SH-SY5Y (cell line): ENCODE measurements at regions not wholly inside any gene's neighbourhood (a gene's known extent, or its start where the extent isn't known, plus 50 kb on each side); places are given as distances from the start of the nearest gene placed in this dataset.
A peak's percentile ranks its signal among the peaks of the same experiment; 100 is the strongest.

ENCODE experiments used
- GATA2 ChIP-seq: IDR thresholded peaks from 2 replicates; pipeline ENCODE4 v1.6.1; 2011; ENCODE audit warnings: mild to moderate bottlenecking, low read depth, low read length
- GATA3 ChIP-seq: IDR thresholded peaks from 2 replicates; pipeline ENCODE4 v1.6.1; 2011; ENCODE audit warnings: low read depth, mild to moderate bottlenecking, low read length, moderate library complexity

DNA sequence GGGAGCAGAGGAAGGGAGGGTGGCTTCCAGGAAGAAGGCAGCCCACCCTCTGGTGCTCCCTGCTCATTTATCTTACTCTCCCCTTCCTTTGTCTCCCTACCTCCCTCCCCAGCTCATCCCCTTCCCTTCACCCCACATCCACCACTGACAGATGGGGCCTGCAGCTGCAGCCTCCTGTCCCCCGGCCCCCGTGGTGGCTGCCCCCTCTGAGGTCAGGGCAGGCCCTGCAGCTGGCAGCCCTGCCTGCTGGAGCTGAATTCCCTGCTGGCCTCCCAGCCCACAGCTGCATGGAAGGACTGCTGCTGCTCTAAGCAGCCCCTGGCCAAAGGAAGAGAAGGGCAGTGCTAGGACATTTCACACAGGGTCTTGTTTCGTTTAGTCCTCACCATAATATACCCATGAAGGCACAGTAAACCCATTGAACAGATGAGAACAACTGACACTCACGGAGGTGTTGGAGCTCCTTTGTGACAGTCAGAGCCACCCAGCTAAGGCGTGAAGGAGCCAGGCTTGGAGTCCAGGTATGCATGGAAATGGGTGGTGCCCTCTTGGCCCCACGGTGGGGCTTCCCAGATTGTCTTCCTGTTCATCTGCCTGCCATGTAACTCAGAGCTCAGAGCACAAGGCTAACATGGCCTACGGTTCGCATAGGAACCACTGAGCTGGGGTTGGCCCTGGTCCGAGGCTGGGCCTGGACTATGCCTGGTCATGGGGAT is 121.7 kb upstream of the PRR20G start:
- TF ChIP-seq GATA2 (no peak), GATA3 (no peak)

DNA sequence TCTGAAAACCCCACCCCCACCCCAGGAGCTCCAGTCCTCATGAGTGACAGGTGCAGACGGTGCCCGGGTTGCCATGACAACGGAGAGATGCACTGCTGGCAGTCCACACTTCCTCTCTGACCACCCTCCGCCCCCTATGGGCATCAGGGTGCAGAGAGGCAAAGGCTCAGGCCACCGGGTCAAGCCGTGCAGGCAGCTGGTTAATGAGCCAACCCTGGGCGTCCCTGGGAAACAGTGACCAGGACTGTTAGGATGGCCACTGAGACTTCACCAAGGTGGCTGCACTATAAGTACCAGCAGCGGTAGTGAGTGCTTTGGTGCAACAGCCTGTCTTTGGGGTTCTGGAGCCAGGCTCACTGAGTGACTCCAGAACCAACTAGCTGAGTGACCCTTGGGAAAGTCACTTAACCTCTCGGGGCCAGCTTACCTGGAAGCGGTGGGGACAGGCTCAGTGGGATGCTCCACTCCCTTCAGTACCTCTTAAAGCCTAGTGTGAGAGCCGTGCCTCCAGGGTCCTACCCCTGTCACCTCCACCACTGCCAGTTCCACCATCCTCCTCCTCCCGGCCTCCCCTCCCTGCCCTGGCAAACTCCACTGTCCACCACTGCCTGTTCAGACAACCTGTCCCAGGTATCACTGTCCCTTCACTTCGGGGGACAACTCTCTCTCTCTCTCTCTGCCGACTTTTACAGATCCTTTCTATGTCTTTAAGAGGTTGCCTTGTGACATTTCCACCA is 121.0 kb upstream of the PRR20G start:
- TF ChIP-seq GATA2 (no peak), GATA3 (no peak)

DNA sequence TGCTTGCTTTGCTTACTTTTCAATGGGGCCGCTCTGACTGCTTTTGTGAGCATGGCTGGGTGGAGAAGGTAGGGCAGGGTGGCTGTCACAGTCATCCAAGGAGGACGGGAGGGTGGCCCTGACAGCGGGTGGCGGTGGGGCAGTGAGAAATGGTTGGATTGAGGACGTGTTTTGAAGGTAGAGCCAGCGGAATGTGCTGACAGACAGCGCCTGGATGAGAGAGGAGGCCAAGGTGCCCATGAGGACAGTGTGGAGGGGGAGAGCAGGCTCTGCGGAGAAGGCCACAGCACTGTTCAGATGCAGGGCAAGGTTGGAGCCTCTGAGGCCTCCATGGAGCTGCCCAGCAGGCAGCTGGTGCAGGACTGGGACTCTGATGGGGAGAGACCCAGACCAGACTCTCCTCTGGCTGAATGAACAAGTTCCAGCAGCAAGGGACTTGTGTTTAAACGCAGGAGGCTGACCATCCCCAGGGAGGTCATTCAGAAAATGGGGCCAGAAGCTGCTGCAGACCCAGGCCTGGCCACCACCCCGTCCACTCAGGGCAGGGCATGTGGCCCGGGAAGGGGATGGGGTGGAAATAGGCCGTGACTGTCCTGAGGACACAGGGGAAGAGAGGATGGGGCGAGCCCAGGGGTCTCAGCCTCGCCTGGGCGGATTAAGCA is 120.3 kb upstream of the PRR20G start:
- TF ChIP-seq GATA3: no peak
- TF ChIP-seq GATA2: no peak

DNA sequence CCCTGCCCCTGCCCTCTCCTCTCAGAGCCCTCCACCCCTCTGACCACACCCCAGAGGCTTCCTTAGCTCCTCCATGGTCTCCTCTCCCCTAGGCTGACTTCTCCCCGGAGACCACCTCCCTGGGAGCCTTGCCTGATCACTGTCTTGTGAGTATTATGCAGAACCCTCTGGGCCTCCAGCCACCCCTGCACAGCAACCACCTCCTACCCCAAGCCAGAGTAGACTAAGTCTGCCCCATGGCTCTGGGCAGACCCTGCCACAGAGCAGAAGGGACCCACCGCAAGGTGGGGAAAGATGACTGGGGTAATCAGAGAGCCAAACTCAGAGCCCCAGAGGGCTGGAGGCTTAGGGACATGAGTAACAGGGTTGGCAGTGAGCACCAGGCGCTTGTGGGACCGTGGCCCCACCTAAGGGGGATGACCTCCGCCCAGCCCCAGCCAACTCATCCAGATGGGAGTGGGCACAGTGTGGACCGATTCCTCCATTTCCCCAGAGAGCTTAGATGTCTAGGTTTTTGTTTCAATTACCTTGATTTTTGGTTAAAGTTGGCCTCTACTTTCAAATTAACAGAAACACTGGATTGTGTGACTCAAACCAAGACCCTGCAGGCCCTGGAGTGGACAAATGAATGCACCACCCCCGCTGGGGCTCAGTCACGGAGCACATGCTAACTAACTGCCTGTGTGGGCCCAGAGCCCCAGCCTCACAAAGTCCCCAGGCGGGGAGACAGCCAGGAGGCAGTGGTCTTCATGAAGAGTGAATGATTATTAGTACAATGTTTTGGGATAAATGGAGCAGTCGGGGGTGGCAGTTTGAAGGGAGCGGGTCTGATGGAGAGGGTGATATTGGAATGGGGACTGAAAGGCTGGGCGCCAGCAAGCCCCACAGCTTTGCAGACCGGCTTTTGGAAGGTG is 119.4 kb upstream of the PRR20G start:
- TF ChIP-seq GATA3 (no peak), GATA2 (no peak)

DNA sequence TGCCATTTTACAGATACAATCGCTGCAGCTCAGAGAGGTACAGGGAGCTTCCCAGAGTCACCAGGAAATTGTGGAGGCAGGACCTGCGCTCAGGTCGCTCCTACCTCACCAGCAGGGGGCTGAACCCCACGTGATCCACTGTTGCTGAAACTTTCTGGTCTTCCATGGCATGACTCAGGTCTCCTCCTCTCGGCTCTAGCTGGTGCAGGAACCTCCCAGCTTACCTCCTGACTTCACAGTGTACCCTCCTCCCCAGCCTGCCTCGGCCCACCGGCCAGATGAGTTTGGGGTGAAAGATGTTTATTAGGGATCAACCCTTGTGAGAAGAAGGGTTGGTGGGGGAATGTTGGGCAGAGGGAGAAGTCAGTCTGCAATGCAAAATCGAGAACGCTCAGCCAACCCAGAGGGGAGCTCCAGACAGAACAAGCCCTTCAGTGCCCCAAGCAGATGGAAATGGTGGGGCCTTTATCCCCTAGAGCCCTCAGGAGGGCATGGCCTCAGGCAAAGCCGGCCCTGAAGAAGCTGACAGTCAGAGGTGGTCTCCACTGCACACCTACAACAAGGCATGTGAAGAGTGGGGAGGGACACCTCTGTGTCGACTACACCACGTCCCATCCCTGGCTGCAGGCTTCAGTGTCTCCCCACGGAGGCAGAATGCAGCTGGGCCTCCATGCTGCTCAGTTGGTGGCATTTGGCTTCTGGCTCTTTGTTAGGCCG is 118.6 kb upstream of the PRR20G start:
- TF ChIP-seq GATA3 (no peak), GATA2 (no peak)

DNA sequence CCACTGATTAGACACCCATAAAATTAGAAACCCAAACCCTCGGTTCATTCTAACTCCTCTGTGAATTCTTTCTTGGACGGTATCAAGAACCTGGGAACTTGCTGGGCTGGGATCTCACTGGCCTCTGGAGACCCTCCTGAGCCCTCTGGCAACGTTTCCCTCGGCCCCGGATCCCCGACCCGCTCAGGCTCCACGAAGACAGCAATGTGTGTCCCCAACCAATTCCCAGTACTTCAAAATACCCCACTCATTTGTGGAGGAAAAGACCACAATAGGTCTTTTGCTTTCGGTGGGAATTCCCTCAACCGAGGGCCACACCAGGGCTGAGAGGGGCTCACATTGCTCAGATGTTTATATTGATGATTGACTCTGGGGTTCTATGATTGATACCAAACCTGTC is 117.9 kb upstream of the PRR20G start:
- TF ChIP-seq GATA2 (no peak), GATA3 (no peak)

DNA sequence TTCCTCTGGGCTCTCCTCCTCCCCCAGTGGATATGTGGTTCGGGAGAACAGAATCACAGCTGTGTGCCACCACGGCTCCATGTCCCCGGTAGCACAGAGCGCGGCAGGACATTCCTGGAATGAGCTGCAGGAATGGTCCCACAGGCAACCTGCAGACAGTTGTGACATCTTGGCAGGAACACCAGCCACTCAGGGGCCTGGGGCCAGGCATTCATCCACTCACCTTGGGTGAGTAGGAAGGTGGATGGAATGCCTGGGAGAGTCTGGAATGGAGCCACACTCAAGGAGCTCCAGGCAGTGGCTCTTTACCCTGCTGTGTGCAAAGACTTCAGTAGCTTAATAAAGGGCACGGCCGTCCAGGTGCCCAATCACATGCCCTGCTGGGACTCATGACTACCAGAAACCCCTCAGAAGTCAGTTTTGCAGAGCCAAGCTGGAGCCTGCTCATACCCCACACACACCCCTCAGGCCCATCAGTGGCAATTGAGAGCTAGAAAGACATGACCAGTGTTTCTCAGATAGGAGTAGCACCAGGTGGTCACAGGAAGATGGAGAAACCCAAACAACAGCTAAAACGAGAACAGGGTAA is 117.3 kb upstream of the PRR20G start:
- TF ChIP-seq GATA3: no peak
- TF ChIP-seq GATA2: no peak

DNA sequence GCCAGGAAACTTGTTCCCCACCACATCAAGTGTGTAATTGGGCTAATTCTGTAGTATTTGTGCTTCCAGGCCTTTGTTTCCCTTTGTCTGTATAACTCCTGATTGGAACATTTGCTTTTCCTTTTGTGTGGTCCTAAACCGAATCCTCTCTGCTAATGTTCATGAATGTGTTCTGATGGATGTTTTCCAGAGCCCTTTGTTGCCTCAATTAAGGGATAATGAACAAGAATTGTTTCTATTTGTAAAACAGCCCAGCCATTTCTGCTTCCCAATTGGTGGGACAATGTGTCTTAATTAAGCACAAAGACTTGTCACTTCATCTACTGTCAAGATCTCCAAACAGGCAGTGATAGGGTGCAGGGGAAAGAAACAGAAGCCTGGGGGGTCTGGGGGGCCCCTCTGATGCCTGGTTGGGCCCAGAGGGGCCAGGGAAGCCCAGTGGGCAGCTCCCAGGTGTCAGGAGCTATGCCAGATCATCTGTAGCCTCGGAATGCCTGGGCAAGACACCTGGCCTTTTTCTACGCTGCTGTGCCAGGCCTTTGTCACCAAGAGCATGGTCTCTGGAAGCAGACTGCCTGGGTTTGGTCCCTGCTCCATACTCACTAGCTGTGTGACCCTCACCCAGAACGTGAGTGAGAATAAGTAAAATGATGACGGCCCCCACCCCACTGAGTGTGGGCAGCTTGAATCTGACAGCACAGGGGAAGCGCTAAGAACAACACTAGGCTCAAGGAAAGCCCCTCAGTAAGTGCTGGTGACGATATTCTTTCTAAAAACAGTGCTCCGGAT is 116.6 kb upstream of the PRR20G start:
- TF ChIP-seq GATA2 (peak; percentile 42; the same call in 1 of the 2 replicates), GATA3 (no peak)

DNA sequence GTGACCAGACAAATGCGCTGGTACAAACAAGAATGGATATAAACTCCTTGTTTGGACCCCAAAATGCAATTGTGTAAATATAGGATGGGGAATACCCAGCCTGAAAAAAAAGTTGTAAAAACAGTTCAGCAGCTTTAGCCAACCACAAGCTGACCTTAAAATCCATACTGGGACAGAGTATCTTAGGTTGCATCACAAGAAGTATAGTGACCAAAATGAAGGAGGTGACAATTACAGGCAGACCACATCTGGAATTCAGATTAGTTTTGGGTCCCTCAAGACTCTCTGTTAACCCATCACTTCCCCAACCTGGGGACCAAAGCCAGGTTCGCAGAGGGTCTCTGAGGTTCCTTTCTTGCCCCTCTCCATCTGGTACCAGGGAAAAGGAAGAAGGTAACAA is 115.9 kb upstream of the PRR20G start:
- TF ChIP-seq GATA2 (no peak), GATA3 (no peak)

DNA sequence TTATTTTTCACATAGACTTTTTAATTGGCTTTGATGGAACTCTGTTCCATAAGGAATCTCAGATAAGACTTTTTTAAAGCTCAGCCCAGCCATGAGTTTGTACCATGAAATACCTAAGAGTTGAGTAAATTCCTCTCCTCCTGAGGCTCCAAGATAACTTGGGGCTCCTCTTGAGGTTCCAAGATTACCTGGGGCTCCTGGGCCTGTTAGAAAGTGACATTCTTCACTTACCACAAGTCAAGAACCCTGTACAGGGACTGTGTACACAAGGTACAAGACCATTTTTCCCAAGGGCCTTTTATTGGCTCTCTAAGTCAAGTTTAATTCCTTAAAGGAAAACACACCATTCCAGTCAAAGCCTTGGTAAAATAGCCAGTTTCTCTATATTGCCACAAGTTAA is 111.3 kb upstream of the PRR20G start:
- TF ChIP-seq GATA3 (no peak), GATA2 (no peak)

DNA sequence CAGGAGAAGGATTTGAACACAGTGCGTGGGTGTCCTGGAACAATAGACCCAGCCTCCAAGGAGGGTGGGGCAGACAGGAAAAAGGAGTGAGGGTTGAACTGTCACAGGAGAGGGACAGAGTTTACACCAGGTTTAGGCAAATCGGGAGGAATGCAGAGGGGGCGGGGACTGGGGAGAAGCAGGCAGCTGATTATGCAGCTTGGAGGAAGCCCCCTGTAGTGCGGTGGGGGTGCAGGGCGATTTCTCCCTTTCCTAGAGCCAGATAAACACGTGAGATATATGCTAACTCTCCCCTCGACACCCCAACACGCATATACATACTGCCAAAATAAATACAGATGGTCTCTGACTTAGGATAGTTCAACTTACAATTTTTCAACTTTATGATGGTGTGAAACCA is 108.6 kb upstream of the PRR20G start:
- no peak for TF ChIP-seq GATA2
- TF ChIP-seq GATA3: no peak

DNA sequence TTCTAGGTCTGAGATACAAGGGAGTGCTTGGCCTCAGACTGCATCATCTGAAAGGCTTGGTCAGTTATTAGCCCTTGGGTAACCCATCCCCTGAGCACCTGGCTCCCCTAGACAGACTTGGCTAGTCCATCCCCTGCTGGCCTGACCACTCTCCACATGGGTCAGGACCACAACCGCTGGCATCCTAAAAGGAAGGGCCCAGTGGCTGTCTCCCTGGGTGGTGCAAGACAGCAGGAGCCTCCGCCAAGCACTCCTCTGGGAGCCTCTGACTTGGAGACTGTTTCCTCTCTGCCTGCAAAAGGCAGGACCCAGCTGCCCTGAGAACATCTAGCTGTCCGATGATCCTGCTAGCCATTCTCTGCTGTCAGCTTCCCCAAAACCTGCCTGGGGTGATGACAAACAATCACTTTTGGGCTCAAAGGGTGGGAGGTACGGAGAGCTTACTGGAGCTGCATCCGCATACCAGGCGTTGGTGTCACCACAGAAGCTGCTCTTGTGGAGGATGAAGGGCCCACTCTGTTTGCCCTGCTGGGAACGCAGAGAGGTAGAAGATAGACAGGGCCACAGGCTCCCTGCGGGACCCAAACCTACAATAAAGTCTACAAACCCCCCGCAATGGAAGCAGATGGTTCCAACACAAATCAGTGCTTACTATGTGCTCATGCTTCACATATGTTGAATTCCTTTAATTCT is 108.0 kb upstream of the PRR20G start:
- TF ChIP-seq GATA2 (no peak), GATA3 (no peak)
